ENCODE measurements at regions not wholly inside any gene's neighbourhood (a gene's known extent, or its start where the extent isn't known, plus 50 kb on each side); places are given as distances from the start of the nearest gene placed in this dataset.

DNA sequence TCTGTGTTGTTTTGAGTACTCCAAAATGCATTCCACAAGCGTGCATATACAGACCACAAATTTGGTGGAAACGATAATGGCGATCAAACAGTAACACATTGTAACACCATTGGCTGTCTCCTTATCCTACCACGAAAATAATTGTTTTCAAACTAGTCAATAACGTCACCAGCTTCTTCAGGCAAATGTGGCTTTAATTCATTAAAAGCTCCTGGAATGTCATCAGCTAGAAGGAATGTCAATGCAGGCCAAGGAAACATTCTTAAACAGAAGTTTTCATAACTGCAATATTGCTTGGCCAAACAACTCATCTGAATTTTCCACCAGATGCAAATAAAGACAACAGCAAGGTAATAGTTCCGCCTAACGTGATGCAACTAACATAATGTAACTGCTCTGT, 71.6 kb upstream of the XPA start:
- no peaks in the 10 kb centered on the region for H3K79me2 ChIP-seq (ENCODE audit: insufficient read depth)
- in situ Hi-C loops (cut with MboI): no loop called here
- WGBS, 2 experiments (ENCODE audit: low coverage in 1 of 2, low lambda C conversion rate in 2 of 2, missing lambda C conversion rate in 2 of 2): 0 to 1% methylated on average over 7 of the region's 7 CpGs
- H3K4me2 ChIP-seq (ENCODE audit: unreplicated experiment): peak overlapping the region; percentile 59
- H3K9me3 ChIP-seq (ENCODE audit: low read depth): no peaks in the 10 kb centered on the region
- H3K4me3 ChIP-seq: peak overlapping the region; percentile 23
- no peaks in the 10 kb centered on the region for H3K27me3 ChIP-seq (replicated peaks; ENCODE audit: insufficient read depth)
- 0 out of 2 replicates have a peak overlapping the region, but pooled peaks have one; percentile 19 for H3K9ac ChIP-seq
- DNase-seq: peak; percentile 91
- H3K36me3 ChIP-seq (ENCODE audit: low read depth): no peaks in the 10 kb centered on the region
- H2AFZ ChIP-seq: no peak overlapping the region
- H3F3A ChIP-seq (ENCODE audit: insufficient read depth): peaks cover 16% of the 10 kb centered on the region
- H4K20me1 ChIP-seq (ENCODE audit: insufficient read depth): no peaks in the 10 kb centered on the region
- peak overlapping the region; percentile 61 for H3K27ac ChIP-seq
- peaks cover 38% of the 10 kb centered on the region for H3K4me1 ChIP-seq (ENCODE audit: insufficient read depth)
- no peaks in the 10 kb centered on the region for H3K9me2 ChIP-seq (ENCODE audit: insufficient read depth)
- TF ChIP-seq EZH2phosphoT487 (IDR thresholded peaks at IDR 0.05; ENCODE audit: insufficient read depth, low read depth) (peak; percentile 72; the same call in 1 of the 2 replicates), EZH2 (IDR thresholded peaks at IDR 0.05; ENCODE audit: insufficient read depth, poor library complexity, severe bottlenecking) (no peak)

DNA sequence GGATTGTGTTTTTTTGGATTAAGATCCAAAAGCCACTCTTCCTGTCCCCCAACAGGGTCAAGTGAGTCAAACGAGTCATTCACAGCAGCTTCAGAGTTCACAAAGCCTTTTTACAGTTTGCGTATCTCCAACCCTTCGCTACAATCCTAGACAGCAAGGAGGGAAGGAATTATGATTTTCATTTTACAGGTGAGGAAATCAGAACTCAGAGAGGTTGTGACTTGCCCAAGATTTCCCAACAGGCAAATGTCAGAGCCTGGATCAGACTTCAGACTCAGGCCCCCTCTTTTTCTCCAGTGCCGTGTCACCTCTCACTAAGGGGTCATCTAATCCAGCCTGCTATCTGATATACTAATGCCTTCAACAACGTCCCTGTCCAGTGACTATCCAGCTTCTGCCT, 72.1 kb upstream of the XPA start:
- no peaks in the 10 kb centered on the region for H3K27me3 ChIP-seq (replicated peaks; ENCODE audit: insufficient read depth)
- peaks cover 16% of the 10 kb centered on the region for H3F3A ChIP-seq (ENCODE audit: insufficient read depth)
- DNase-seq: no peak
- 20 to 22% methylated on average over 5 of the region's 5 CpGs for WGBS, 2 experiments (ENCODE audit: low coverage in 1 of 2, low lambda C conversion rate in 2 of 2, missing lambda C conversion rate in 2 of 2)
- TF ChIP-seq EZH2 (IDR thresholded peaks at IDR 0.05; ENCODE audit: insufficient read depth, poor library complexity, severe bottlenecking) (no peak), EZH2phosphoT487 (IDR thresholded peaks at IDR 0.05; ENCODE audit: insufficient read depth, low read depth) (no peak)
- no peaks in the 10 kb centered on the region for H3K36me3 ChIP-seq (ENCODE audit: low read depth)
- H3K4me2 ChIP-seq (ENCODE audit: unreplicated experiment): peak overlapping the region; percentile 59
- no peaks in the 10 kb centered on the region for H4K20me1 ChIP-seq (ENCODE audit: insufficient read depth)
- H3K4me1 ChIP-seq (ENCODE audit: insufficient read depth): peaks cover 38% of the 10 kb centered on the region
- H3K4me3 ChIP-seq: peak overlapping the region; percentile 23; the same call in 1 of the 2 replicates
- in situ Hi-C loops (cut with MboI): no loop called here
- H2AFZ ChIP-seq: no peak overlapping the region
- no peaks in the 10 kb centered on the region for H3K9me3 ChIP-seq (ENCODE audit: low read depth)
- H3K27ac ChIP-seq: peak overlapping the region; percentile 61
- no peaks in the 10 kb centered on the region for H3K9me2 ChIP-seq (ENCODE audit: insufficient read depth)
- 0 out of 2 replicates have a peak overlapping the region, but pooled peaks have one; percentile 2 for H3K9ac ChIP-seq
- no peaks in the 10 kb centered on the region for H3K79me2 ChIP-seq (ENCODE audit: insufficient read depth)

DNA sequence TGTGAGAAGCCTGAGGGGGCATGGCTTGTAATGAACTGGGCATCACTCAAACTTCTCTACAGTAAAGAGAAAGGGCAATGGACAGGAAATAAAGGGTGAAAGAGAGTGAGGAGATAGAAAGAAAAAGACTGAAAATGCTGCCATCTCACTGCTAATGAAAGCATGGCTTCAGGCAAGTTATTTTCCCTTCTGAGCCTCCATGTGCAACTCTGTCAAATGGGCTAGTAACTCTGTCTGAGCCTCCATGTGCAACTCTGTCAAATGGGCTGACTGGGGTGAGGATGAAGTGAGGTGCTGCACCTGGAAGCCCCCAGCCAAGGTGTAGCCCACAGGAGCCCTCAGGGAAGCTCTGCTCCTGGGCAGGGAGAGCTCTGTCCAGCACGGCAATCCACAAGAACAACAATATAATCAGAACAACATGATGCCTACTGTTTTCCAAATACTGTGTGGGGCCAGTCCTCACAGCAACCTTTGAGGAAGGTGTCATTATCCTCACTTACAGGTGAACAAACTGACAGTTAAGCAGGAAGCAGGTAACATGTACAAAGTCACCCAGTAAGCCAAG, 73.8 kb upstream of the XPA start:
- TF ChIP-seq EZH2phosphoT487 (IDR thresholded peaks at IDR 0.05; ENCODE audit: insufficient read depth, low read depth) (no peak), EZH2 (IDR thresholded peaks at IDR 0.05; ENCODE audit: insufficient read depth, poor library complexity, severe bottlenecking) (no peak)
- no peaks in the 10 kb centered on the region for H4K20me1 ChIP-seq (ENCODE audit: insufficient read depth)
- peaks cover 4% of the 10 kb centered on the region; the same call in 1 of the 2 replicates for H3K27me3 ChIP-seq (replicated peaks; ENCODE audit: insufficient read depth)
- no peaks in the 10 kb centered on the region for H3K36me3 ChIP-seq (ENCODE audit: low read depth)
- H3K9me3 ChIP-seq (ENCODE audit: low read depth): no peaks in the 10 kb centered on the region
- WGBS, 2 experiments (ENCODE audit: low coverage in 1 of 2, low lambda C conversion rate in 2 of 2, missing lambda C conversion rate in 2 of 2): 83 to 95% methylated on average over 1 of the region's 1 CpG
- no peak overlapping the region for H3K9ac ChIP-seq
- H3F3A ChIP-seq (ENCODE audit: insufficient read depth): peaks cover 16% of the 10 kb centered on the region
- DNase-seq: no peak
- H3K4me1 ChIP-seq (ENCODE audit: insufficient read depth): peaks cover 33% of the 10 kb centered on the region
- H3K9me2 ChIP-seq (ENCODE audit: insufficient read depth): no peaks in the 10 kb centered on the region
- H3K4me3 ChIP-seq: no peak overlapping the region
- H3K79me2 ChIP-seq (ENCODE audit: insufficient read depth): no peaks in the 10 kb centered on the region
- H3K27ac ChIP-seq: no peak overlapping the region
- no peak overlapping the region for H3K4me2 ChIP-seq (ENCODE audit: unreplicated experiment)
- in situ Hi-C loops (cut with MboI): no loop called here
- no peak overlapping the region for H2AFZ ChIP-seq

DNA sequence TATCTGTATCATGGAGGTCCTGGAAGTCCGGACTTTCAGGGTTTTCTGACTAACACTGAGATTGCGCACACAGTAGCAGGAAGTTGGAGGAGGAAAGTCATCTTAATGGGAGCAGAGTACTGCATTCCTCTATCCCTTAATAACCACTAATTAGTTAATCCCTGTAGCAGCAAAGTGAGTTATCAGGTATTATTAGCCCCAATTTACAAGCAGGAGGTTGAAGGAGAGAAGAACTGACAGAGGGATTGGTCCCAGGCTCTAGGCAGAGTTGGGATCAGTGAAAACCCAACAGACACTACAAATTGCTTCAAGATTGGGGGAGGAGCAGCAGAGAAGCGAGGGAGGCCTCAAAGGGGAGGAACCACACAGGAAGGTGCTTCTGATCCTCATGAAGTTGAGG, 74.5 kb upstream of the XPA start:
- no peaks in the 10 kb centered on the region for H3K9me3 ChIP-seq (ENCODE audit: low read depth)
- H3K36me3 ChIP-seq (ENCODE audit: low read depth): no peaks in the 10 kb centered on the region
- no peak for DNase-seq
- 85 to 86% methylated on average over 3 of the region's 3 CpGs for WGBS, 2 experiments (ENCODE audit: low coverage in 1 of 2, low lambda C conversion rate in 2 of 2, missing lambda C conversion rate in 2 of 2)
- peaks cover 4% of the 10 kb centered on the region; the same call in 1 of the 2 replicates for H3K27me3 ChIP-seq (replicated peaks; ENCODE audit: insufficient read depth)
- no peaks in the 10 kb centered on the region for H3K79me2 ChIP-seq (ENCODE audit: insufficient read depth)
- no peak overlapping the region for H3K4me2 ChIP-seq (ENCODE audit: unreplicated experiment)
- no peak for TF ChIP-seq EZH2 (IDR thresholded peaks at IDR 0.05; ENCODE audit: insufficient read depth, poor library complexity, severe bottlenecking)
- TF ChIP-seq EZH2phosphoT487 (IDR thresholded peaks at IDR 0.05; ENCODE audit: insufficient read depth, low read depth): no peak
- H3K4me3 ChIP-seq: no peak overlapping the region
- no peak overlapping the region for H3K27ac ChIP-seq
- no peaks in the 10 kb centered on the region for H3K9me2 ChIP-seq (ENCODE audit: insufficient read depth)
- no peak overlapping the region for H2AFZ ChIP-seq
- peaks cover 26% of the 10 kb centered on the region for H3K4me1 ChIP-seq (ENCODE audit: insufficient read depth)
- in situ Hi-C loops (cut with MboI): no loop called here
- H3F3A ChIP-seq (ENCODE audit: insufficient read depth): peaks cover 16% of the 10 kb centered on the region
- no peak overlapping the region for H3K9ac ChIP-seq
- H4K20me1 ChIP-seq (ENCODE audit: insufficient read depth): no peaks in the 10 kb centered on the region

All from GM23248 (cell line).